ENCODE measurements at regions not wholly inside any gene's neighbourhood (a gene's known extent, or its start where the extent isn't known, plus 50 kb on each side); places are given as distances from the start of the nearest gene placed in this dataset.

- Histone ChIP-seq H2BK5ac (ENCODE audit: low read depth, low read length, poor library complexity, severe bottlenecking) (no peak overlapping the region), H3K18ac (ENCODE audit: low read depth, low read length) (no peak overlapping the region), H4K91ac (ENCODE audit: insufficient read depth, low read depth, low read length) (no peak overlapping the region), H3K9ac (ENCODE audit: low read depth, low read length) (no peak overlapping the region), H3K4ac (ENCODE audit: low read depth, low read length) (no peak overlapping the region), H3K27ac (ENCODE audit: insufficient read depth, low read length) (no peak overlapping the region), H2BK120ac (ENCODE audit: low read depth, low read length) (no peak overlapping the region), H3K9me1 (ENCODE audit: insufficient read depth, low read length) (no peaks in the 10 kb centered on the region), H3K27me3 (ENCODE audit: control insufficient read depth, insufficient read depth, low read length) (no peaks in the 10 kb centered on the region), H2AK9ac (replicated peaks; ENCODE audit: low read depth, low read length, poor library complexity) (no peak overlapping the region), H3K79me1 (ENCODE audit: low read depth in 1 of 2, low read length in 2 of 2) (no peaks in the 10 kb centered on the region), H3K9me3 (ENCODE audit: control insufficient read depth, insufficient read depth, low read length) (no peaks in the 10 kb centered on the region), H2BK15ac (ENCODE audit: low read depth, low read length) (no peak overlapping the region), H3K23ac (ENCODE audit: low read depth, low read length) (no peak overlapping the region), H3K4me3 (ENCODE audit: insufficient read depth, low read depth, low read length) (no peak overlapping the region), H3K4me1 (ENCODE audit: control insufficient read depth, insufficient read depth, low read length) (no peaks in the 10 kb centered on the region), H2AFZ (replicated peaks; ENCODE audit: low read length, poor library complexity) (no peak overlapping the region), H2BK20ac (ENCODE audit: low read depth, low read length) (no peak overlapping the region), H4K8ac (ENCODE audit: low read depth in 2 of 2, low read length in 2 of 2) (no peak overlapping the region), H2AK5ac (ENCODE audit: low read depth, low read length) (no peak overlapping the region), H3K14ac (replicated peaks; ENCODE audit: low read depth, low read length) (no peak overlapping the region), H3K56ac (ENCODE audit: extremely low read depth, insufficient read depth, low read length) (no peak overlapping the region), H3K4me2 (ENCODE audit: low read depth, low read length) (no peak overlapping the region), H4K20me1 (ENCODE audit: insufficient read depth, low read length) (no peaks in the 10 kb centered on the region), H3K36me3 (ENCODE audit: control insufficient read depth, insufficient read depth, low read length) (no peaks in the 10 kb centered on the region), H4K5ac (ENCODE audit: low read depth, low read length) (no peak overlapping the region)
- in situ Hi-C loops (cut with MboI; ENCODE audit: low sequenced_read_pairs) (no loop called here), intact Hi-C loops (cut with micrococcal nuclease) (no loop called here), dilution Hi-C loops (cut with HindIII; ENCODE audit: low sequenced_read_pairs, unreplicated experiment) (no loop called here)
- CTCF ChIA-PET, result no interaction called here
- TF ChIP-seq SMC3 (IDR thresholded peaks at IDR 0.05; ENCODE audit: low read depth, low read length), result no peak
- no CpG with 5 or more reads among the region's 4 CpGs for WGBS, 2 experiments (ENCODE audit: extremely low coverage in 2 of 2, insufficient read length in 1 of 2)
- ATAC-seq (ENCODE audit: low read depth) (no peak), DNase-seq (no peak)
- no TSS peak for BruUV-seq (replicated peaks)
- POLR2A ChIA-PET (ENCODE audit: unreplicated experiment), result no interaction called here
Observed at GRCh38 chr13:64791373-64791772, 2438.8 kb downstream of the PCDH9 start.
